WI38 (cell line): ENCODE measurements at regions not wholly inside any gene's neighbourhood (a gene's known extent, or its start where the extent isn't known, plus 50 kb on each side); places are given as distances from the start of the nearest gene placed in this dataset.

ENCODE experiments used
- H3K4me3 ChIP-seq: 2 replicates; pipeline ENCODE4 v1.5.1; 2011; ENCODE audit warnings: low read depth, mild to moderate bottlenecking, control low read depth, low read length
- TF ChIP-seq, protein P1 (sequence below): IDR thresholded peaks from 2 replicates; pipeline ENCODE4 v1.5.1; 2012; ENCODE audit warnings: low read depth, mild to moderate bottlenecking, control low read depth, low read length

DNA sequence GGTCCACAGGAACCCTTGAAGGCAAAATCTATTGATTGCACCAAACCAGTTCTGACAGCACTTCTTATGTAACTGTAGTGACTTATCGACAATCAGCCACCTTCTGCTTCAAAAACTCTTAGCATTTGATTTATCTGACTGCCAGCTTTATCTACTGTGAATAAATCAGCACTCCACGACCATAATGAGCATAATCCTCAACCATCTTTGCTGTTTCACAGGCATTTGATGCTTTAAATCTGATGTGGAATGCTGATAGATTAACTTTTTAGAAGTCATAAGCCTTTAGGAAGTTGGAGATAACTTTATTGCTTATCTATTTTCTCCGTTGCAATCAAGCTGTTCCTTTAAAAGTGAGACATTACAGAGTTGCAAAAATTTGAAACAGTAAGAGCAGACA, 101.5 kb upstream of the PTCHD4 start:
- H3K4me3 ChIP-seq, result no peak overlapping the region
- TF ChIP-seq, protein P1, sequence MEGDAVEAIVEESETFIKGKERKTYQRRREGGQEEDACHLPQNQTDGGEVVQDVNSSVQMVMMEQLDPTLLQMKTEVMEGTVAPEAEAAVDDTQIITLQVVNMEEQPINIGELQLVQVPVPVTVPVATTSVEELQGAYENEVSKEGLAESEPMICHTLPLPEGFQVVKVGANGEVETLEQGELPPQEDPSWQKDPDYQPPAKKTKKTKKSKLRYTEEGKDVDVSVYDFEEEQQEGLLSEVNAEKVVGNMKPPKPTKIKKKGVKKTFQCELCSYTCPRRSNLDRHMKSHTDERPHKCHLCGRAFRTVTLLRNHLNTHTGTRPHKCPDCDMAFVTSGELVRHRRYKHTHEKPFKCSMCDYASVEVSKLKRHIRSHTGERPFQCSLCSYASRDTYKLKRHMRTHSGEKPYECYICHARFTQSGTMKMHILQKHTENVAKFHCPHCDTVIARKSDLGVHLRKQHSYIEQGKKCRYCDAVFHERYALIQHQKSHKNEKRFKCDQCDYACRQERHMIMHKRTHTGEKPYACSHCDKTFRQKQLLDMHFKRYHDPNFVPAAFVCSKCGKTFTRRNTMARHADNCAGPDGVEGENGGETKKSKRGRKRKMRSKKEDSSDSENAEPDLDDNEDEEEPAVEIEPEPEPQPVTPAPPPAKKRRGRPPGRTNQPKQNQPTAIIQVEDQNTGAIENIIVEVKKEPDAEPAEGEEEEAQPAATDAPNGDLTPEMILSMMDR, result no peak

DNA sequence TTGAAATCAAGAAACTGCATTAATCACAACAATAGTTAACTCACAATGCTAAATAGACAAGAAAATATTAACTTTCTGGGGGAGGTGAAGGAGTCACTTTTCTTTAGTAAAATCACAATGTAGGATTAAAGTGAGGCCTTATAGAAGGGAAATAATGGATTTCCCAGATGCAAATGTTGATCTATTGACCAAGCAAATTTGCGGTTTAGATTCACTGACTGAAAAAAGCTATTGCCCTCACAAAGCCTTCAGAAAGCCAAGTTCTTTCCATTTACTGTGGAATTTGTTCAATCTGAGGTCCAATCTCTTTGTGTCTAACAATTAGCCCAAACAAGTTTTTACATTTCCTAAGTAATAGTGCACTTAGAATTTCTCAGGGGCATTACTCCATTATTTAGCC, 95.1 kb upstream of the PTCHD4 start:
- no peak overlapping the region for H3K4me3 ChIP-seq
- TF ChIP-seq, protein P1, result no peak

DNA sequence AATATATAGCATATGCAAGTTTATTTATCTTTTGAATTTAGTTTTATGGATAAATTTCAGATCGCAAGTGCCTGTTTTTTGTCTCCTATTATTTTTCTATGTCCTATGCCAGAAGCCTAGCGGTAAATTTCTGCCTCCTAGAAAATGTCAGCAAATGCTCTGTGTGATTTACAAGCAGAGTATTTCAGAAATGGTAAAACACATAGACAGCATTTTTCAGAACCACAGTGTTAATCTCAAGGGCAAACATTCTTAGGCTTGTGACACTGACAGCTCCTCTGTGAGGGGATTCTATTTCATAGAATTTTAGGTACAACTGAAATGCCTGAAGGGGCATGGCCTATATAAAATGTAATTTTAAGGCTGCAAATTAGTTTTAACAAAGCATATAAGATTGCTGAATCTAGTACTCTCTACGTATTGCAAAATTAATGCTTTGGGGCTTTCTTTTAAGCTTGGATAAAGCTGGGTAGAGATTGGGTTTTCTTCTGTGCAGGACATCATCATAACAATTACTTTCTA, 89.9 kb upstream of the PTCHD4 start:
- TF ChIP-seq, protein P1, result no peak
- no peak overlapping the region for H3K4me3 ChIP-seq

DNA sequence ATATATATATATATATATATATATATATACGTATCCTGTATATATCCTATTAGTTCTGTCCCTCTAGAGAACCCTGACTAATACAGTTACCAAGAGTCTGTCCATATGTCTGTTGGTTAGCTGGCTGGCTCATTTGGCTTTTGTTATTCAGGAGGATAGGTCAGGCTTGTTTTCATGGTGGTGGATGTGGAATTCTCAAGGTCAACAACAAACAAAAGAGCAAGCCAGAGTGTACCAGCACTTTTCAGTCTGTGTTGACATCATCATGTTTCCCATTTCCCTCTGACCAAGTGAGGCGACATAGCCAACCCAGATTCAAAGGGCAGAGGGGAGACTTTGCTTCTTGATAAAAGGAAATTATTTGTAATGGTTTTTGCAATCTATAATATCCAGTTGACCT, 88.5 kb upstream of the PTCHD4 start:
- TF ChIP-seq, protein P1, result no peak
- no peak overlapping the region for H3K4me3 ChIP-seq

DNA sequence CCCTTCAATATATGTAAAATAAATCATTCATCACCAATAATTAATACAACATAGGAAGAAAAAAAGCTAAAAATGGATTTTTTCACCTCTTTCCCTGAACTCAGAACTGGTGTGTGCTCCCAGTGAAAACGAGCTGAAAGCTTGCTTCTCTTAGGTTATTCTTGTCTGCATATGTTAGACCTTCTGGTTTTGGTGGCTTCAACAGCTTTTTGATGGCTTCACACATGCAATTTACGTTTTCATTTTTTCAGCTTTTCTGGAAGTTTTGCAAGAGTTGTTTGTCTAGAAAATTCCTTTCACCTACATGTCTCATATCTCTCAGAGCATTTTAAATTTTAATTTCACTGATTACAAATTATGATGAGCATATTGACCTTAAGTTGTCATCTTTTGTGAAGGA, 86.9 kb upstream of the PTCHD4 start:
- no peak overlapping the region for H3K4me3 ChIP-seq
- TF ChIP-seq, protein P1, result no peak

DNA sequence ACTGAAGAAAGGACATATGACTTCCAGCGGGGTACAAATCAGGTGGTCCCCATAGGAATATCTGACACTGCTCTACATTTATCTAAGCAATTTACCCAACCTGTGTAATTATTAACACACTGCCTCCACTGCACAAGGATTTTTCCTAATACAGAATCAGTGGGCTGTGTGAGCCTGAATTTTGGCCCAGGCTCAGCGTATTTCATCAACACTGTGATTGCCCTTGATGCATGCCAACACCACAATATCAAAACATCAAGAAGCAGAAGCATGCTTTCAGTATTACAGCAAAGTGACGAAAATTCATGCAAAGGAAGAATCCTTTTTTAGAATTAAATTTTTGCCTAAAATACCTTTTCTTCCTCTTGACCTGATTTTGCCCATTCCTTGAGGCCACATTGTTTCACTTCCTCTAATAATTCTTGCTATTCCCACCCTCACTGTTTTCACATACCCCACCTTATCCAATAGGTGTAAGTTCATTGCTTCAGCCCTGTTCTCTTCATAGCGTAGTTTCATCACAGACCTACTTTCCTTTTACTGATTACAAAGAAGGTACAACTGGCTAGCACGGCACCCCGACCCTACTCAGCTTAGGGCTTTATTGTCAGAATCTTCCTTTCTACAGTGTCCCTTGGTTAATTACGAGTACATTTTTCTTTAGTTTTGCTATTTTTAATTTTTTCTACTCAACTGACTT, 83.7 kb upstream of the PTCHD4 start:
- TF ChIP-seq, protein P1, result no peak
- H3K4me3 ChIP-seq, result no peak overlapping the region

DNA sequence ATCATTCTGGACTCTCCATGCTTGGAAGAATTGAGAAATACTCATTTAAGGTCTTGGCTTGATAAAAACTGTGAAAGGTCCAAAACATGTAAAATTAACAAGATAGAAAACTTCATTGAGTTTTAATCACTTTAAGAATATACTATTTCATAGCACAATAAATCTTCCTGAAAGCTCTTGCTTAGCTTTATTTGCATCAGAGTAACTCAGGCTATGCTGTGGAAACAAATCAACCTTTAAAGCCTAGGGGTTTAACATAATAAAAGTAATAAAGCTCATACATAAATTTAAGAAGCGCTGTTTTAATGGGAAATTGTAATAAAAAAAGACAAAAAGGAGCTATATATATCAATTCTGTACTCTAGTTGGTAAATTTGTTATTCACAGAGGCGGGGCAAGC, 77.2 kb upstream of the PTCHD4 start:
- no peak overlapping the region for H3K4me3 ChIP-seq
- TF ChIP-seq, protein P1, result no peak
